ENCODE measurements at regions not wholly inside any gene's neighbourhood (a gene's known extent, or its start where the extent isn't known, plus 50 kb on each side); places are given as distances from the start of the nearest gene placed in this dataset.

DNA sequence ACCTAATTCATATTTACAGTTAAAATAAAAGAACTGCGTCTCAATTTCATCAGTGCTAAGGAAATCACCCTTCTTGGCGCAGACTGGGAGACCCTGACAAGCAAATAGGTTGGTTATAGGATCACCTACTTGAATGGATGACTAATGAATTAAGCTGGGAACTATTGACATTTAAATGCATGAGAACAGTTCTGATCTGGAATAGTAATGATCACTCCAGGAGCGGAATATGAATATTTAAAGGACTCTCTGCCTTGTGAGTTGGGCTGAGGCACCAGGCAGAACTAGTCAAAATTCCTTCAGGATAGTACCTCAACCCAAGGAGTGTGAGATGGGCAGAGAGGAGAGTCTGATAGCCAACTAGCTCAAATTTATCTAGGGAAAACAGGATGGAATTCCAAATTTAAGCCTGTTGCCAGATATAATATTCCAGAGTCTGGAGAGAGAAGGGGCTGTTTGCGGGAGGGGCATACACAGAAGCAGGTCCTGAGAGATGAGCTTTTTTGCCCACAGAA, 364.4 kb downstream of the CSNK1G3 start:
- no peak for DNase-seq (ENCODE audit: low spot score in 2 of 2, unreplicated experiment in 2 of 2)
- peaks cover 56% of the 10 kb centered on the region for H3K4me1 Mint-ChIP-seq
- TF ChIP-seq, protein P1, sequence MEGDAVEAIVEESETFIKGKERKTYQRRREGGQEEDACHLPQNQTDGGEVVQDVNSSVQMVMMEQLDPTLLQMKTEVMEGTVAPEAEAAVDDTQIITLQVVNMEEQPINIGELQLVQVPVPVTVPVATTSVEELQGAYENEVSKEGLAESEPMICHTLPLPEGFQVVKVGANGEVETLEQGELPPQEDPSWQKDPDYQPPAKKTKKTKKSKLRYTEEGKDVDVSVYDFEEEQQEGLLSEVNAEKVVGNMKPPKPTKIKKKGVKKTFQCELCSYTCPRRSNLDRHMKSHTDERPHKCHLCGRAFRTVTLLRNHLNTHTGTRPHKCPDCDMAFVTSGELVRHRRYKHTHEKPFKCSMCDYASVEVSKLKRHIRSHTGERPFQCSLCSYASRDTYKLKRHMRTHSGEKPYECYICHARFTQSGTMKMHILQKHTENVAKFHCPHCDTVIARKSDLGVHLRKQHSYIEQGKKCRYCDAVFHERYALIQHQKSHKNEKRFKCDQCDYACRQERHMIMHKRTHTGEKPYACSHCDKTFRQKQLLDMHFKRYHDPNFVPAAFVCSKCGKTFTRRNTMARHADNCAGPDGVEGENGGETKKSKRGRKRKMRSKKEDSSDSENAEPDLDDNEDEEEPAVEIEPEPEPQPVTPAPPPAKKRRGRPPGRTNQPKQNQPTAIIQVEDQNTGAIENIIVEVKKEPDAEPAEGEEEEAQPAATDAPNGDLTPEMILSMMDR (IDR thresholded peaks at IDR 0.05; ENCODE audit: unreplicated experiment), result no peak
- no peak overlapping the region for H3K27ac Mint-ChIP-seq
- H3K36me3 Mint-ChIP-seq, result no peaks in the 10 kb centered on the region
- no peaks in the 10 kb centered on the region for H3K27me3 Mint-ChIP-seq (ENCODE audit: low read depth)
- H3K4me3 Mint-ChIP-seq, result no peak overlapping the region
- no peaks in the 10 kb centered on the region for H3K9me3 Mint-ChIP-seq

DNA sequence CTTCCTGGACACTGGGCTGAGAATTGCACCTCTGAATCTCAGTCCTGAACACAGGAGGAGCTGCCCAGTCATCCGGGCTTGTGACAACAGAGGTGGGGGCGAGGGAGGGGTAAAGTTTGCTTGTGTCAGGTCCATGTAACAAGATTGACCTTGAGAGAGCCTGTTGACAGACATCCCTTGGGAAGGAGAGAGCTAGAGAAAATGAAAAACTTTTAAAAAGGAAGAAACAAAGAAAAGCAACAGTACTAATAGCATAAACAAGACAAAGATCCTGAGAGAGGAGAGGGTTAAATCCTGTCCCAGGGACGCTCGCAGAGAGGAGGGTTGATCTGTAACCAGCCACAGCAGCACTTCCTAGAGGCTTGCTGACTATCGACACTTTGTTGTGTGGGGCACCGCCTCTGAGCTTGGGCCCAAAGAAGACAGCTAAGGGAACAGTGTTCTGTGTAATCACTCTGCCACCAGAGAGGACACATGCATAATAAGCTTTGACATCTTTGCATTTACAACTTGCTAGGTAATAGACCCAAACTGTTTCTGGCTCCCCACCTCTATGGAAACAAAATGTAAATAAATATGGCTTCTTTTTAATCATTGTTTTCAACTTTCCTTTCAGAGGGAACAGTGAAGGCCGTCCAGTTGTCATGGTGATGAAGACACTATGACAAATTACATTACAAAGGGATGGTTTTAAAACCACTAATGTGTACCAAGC, 363.7 kb downstream of the CSNK1G3 start:
- no peak for DNase-seq (ENCODE audit: low spot score in 2 of 2, unreplicated experiment in 2 of 2)
- Mint-ChIP-seq H3K4me3 (peak overlapping the region; percentile 20), H3K4me1 (peaks cover 60% of the 10 kb centered on the region), H3K9me3 (no peaks in the 10 kb centered on the region), H3K27ac (peak overlapping the region; percentile 60), H3K36me3 (no peaks in the 10 kb centered on the region), H3K27me3 (ENCODE audit: low read depth) (no peaks in the 10 kb centered on the region)
- TF ChIP-seq, protein P1 (IDR thresholded peaks at IDR 0.05; ENCODE audit: unreplicated experiment), result no peak

DNA sequence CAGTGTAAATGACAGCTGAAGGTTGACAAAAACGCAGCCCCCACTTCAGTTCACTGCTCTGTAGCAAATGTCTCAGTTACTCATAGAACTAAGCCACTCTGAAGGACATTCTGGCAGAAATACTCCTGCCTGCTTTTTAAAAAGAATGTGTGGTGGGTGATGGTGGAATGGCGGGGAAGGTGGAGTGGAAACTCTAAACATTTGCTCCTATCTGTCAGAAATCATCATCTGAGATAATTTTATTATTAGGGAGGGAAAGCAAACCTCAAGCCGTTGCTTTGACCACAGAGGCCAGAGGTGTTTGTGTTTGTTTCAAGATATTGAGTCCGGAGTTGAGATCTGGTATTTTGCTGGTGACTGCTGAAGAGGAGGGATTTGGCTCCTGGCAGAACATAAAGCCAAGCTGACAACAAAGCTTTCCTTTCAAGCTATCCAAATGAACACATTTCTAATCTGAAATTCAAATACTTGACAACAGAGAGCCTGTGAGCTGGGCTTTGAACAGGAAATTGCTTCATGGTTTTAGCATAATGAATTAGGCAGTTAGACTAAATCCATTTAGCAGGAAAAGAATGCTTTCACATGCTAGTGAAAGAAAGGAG, 362.7 kb downstream of the CSNK1G3 start:
- no peaks in the 10 kb centered on the region for H3K27me3 Mint-ChIP-seq (ENCODE audit: low read depth)
- H3K4me1 Mint-ChIP-seq, result peaks cover 64% of the 10 kb centered on the region
- TF ChIP-seq, protein P1 (IDR thresholded peaks at IDR 0.05; ENCODE audit: unreplicated experiment), result no peak
- DNase-seq (ENCODE audit: low spot score in 2 of 2, unreplicated experiment in 2 of 2), result no peak
- peak overlapping the region; percentile 92 for H3K27ac Mint-ChIP-seq
- no peaks in the 10 kb centered on the region for H3K36me3 Mint-ChIP-seq
- no peaks in the 10 kb centered on the region for H3K9me3 Mint-ChIP-seq
- H3K4me3 Mint-ChIP-seq, result peak overlapping the region; percentile 22

DNA sequence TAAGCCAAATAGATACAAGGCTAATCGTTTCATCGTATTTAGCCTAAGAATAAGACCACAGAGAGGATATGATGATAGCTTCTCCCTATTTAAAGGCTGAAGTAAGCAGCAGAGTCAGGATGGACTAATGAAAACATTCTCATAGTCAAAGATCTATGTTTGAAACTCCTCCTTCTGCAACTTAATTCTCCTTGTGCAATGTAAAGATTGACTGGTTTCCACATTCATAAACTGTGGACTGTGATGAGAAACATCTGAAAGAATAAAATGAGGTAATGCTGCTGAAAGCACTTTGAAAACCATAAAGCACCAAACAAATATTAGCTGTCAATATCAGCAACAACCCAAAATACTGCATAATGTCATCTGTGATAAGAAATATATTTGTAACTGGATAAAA, 361.9 kb downstream of the CSNK1G3 start:
- Mint-ChIP-seq H3K4me1 (peaks cover 56% of the 10 kb centered on the region), H3K4me3 (no peak overlapping the region), H3K27ac (no peak overlapping the region), H3K36me3 (no peaks in the 10 kb centered on the region), H3K9me3 (no peaks in the 10 kb centered on the region), H3K27me3 (ENCODE audit: low read depth) (no peaks in the 10 kb centered on the region)
- no peak for DNase-seq (ENCODE audit: low spot score in 2 of 2, unreplicated experiment in 2 of 2)
- TF ChIP-seq, protein P1 (IDR thresholded peaks at IDR 0.05; ENCODE audit: unreplicated experiment), result no peak

DNA sequence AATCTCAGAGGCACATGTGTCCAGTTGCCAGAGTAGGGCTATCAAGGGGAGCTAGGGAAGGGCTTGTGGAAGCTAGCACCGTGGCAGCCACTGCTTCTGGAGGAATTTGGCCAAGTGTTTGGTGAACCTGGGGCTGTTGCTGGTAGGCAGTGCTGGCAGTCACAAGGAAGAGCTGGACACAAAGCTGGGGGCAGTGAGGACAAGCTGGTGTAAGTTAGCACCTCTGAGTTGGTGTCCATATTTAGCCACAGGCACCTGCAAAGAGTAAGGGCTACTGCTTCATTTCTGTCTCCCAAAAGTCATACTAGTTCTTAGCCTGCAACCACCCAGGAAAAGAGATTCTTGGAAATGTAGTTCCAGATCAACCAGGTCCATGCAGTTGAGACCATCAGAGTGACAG, 359.4 kb downstream of the CSNK1G3 start:
- Mint-ChIP-seq H3K4me3 (no peak overlapping the region), H3K27me3 (ENCODE audit: low read depth) (no peaks in the 10 kb centered on the region), H3K27ac (no peak overlapping the region), H3K4me1 (peaks cover 55% of the 10 kb centered on the region), H3K36me3 (peaks cover 4% of the 10 kb centered on the region), H3K9me3 (peaks cover 7% of the 10 kb centered on the region)
- TF ChIP-seq, protein P1 (IDR thresholded peaks at IDR 0.05; ENCODE audit: unreplicated experiment), result no peak
- no peak for DNase-seq (ENCODE audit: low spot score in 2 of 2, unreplicated experiment in 2 of 2)
